ENCODE measurements at regions not wholly inside any gene's neighbourhood (a gene's known extent, or its start where the extent isn't known, plus 50 kb on each side); places are given as distances from the start of the nearest gene placed in this dataset.
"Not testable (repeated sequence)": the region's sequence is repeated elsewhere in the genome, so short reads cannot be mapped to it uniquely, and the experiment has no call there.

DNA sequence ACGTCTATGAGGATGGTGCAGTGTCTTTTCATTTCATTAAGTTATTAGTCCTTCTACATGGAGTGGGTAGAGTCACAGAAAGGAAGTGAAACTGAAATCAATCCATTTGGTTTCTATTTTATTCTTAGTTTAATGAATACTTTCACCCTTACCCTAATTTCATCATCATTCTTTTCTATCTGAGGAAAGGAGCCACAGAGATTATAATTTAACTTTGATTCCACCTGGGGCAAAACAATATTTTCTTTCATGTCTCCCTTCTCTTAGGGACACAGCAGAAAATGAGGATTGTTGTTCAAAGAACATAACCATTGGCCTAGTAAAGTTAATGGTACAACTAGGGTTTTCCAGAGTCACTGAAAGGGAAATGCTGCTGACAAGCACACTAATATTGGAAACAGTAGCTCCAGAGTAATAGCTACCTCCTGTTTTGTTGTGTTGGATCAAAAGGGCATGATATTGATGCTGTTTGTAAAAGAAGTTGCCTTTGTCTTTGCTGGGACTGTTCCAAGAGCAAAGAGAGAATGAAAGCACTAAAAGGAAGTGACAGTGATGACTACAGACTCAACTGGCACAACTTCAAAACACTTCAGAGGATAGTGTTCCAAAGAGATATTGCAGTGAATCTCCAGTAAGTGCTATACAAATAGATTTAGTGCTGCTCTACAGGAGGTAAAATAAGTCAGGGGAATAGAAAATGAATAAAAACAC lies 247.1 kb upstream of the PITX2 start:
- H3K27me3 ChIP-seq (ENCODE audit: control insufficient read depth in 2 of 2, insufficient read depth in 2 of 2, low read length in 2 of 2) = no peaks in the 10 kb centered on the region
- no peak overlapping the region for H3K4me2 ChIP-seq (ENCODE audit: insufficient read depth, low read length)
- H3K9me1 ChIP-seq (ENCODE audit: control insufficient read depth, insufficient read depth, low read length) = no peaks in the 10 kb centered on the region
- FAIRE-seq (no peak), DNase-seq (ENCODE audit: extremely low read depth in 1 of 4, low spot score in 3 of 4) (no peak), ATAC-seq (no peak)
- in situ Hi-C loops (cut with MboI) (no loop called here), intact Hi-C loops (cut with micrococcal nuclease) (no loop called here)
- no peak overlapping the region for H3K4me3 ChIP-seq
- ChIA-PET POLR2A (no interaction called here), CTCF (ENCODE audit: low intra/inter-chr PET ratio) (no interaction called here)
- no TSS peak for BruUV-seq (replicated peaks)
- TF ChIP-seq NR4A1 (CRISPR knock-in tag; IDR thresholded peaks at IDR 0.05) (no peak), NR4A1 (tag; IDR thresholded peaks at IDR 0.05) (no peak), SP2 (IDR thresholded peaks at IDR 0.05; ENCODE audit: extremely low read depth, low read depth, low read length, poor library complexity, severe bottlenecking) (no peak), ZNF644 (tag; IDR thresholded peaks at IDR 0.05; ENCODE audit: low read depth) (no peak), MTF1 (CRISPR knock-in tag; IDR thresholded peaks at IDR 0.05; ENCODE audit: borderline replicate concordance) (no peak), BCL6 (CRISPR knock-in tag; IDR thresholded peaks at IDR 0.05) (no peak), NFRKB (IDR thresholded peaks at IDR 0.05; ENCODE audit: low read depth) (no peak), ZNF57 (CRISPR knock-in tag; IDR thresholded peaks at IDR 0.05) (no peak), SOX6 (IDR thresholded peaks at IDR 0.05) (no peak)
- TF ChIP-seq, protein P1, sequence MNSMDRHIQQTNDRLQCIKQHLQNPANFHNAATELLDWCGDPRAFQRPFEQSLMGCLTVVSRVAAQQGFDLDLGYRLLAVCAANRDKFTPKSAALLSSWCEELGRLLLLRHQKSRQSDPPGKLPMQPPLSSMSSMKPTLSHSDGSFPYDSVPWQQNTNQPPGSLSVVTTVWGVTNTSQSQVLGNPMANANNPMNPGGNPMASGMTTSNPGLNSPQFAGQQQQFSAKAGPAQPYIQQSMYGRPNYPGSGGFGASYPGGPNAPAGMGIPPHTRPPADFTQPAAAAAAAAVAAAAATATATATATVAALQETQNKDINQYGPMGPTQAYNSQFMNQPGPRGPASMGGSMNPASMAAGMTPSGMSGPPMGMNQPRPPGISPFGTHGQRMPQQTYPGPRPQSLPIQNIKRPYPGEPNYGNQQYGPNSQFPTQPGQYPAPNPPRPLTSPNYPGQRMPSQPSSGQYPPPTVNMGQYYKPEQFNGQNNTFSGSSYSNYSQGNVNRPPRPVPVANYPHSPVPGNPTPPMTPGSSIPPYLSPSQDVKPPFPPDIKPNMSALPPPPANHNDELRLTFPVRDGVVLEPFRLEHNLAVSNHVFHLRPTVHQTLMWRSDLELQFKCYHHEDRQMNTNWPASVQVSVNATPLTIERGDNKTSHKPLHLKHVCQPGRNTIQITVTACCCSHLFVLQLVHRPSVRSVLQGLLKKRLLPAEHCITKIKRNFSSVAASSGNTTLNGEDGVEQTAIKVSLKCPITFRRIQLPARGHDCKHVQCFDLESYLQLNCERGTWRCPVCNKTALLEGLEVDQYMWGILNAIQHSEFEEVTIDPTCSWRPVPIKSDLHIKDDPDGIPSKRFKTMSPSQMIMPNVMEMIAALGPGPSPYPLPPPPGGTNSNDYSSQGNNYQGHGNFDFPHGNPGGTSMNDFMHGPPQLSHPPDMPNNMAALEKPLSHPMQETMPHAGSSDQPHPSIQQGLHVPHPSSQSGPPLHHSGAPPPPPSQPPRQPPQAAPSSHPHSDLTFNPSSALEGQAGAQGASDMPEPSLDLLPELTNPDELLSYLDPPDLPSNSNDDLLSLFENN (IDR thresholded peaks at IDR 0.05; ENCODE audit: low read depth in 2 of 2, low read length in 2 of 2) = no peak
- TF ChIP-seq, protein P2, sequence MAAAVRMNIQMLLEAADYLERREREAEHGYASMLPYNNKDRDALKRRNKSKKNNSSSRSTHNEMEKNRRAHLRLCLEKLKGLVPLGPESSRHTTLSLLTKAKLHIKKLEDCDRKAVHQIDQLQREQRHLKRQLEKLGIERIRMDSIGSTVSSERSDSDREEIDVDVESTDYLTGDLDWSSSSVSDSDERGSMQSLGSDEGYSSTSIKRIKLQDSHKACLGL (CRISPR knock-in tag; IDR thresholded peaks at IDR 0.05; ENCODE audit: borderline replicate concordance, poor library complexity, severe bottlenecking) = no peak
- H3K9ac ChIP-seq (ENCODE audit: insufficient read depth in 1 of 2, low read depth in 2 of 2, low read length in 2 of 2) = no peak overlapping the region
- H3K9me3 ChIP-seq (replicated peaks; ENCODE audit: control insufficient read depth, insufficient read depth, low read depth, low read length) = no peaks in the 10 kb centered on the region; the same call in 1 of the 2 replicates
- H3K4me1 ChIP-seq (replicated peaks in 1 of 2; ENCODE audit: control insufficient read depth in 2 of 2, insufficient read depth in 2 of 2, low read length in 2 of 2) = no peaks in the 10 kb centered on the region
- H3K27ac ChIP-seq (ENCODE audit: extremely low read depth, low read depth, low read length) = no peak overlapping the region
- H3K36me3 ChIP-seq (ENCODE audit: control insufficient read depth, insufficient read depth, low read length) = no peaks in the 10 kb centered on the region
- H2AFZ ChIP-seq (ENCODE audit: low read depth, low read length) = no peak overlapping the region
- H4K20me1 ChIP-seq (replicated peaks; ENCODE audit: control insufficient read depth, insufficient read depth, low read length) = no peaks in the 10 kb centered on the region
- H3K79me2 ChIP-seq (ENCODE audit: control insufficient read depth, insufficient read depth, low read length) = no peaks in the 10 kb centered on the region
- 0% methylated on average over 1 of the region's 1 CpG for WGBS (ENCODE audit: insufficient coverage, low coverage, missing lambda C conversion rate)

DNA sequence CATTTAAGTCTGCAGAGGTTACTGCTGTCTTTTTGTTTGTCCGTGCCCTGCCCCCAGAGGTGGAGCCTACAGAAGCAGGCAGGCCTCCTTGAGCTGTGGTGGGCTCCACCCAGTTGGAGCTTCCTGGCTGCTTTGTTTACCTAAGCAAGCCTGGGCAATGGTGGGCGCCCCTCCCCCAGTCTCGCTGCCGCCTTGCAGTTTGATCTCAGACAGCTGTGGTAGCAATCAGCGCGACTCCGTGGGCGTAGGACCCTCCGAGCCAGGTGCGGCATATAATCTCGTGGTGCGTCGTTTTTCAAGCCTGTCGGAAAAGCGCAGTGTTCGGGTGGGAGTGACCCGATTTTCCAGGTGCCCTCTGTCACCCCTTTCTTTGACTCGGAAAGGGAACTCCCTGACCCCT lies 253.3 kb upstream of the PITX2 start:
- ATAC-seq; H3K36me3 ChIP-seq (ENCODE audit: control insufficient read depth, insufficient read depth, low read length); BruUV-seq (replicated peaks); H3K9me1 ChIP-seq (ENCODE audit: control insufficient read depth, insufficient read depth, low read length); H3K4me1 ChIP-seq (replicated peaks in 1 of 2; ENCODE audit: control insufficient read depth in 2 of 2, insufficient read depth in 2 of 2, low read length in 2 of 2); DNase-seq (ENCODE audit: extremely low read depth in 1 of 4, low spot score in 3 of 4); H3K4me3 ChIP-seq; in situ Hi-C loops (cut with MboI); H2AFZ ChIP-seq (ENCODE audit: low read depth, low read length); CTCF ChIA-PET (ENCODE audit: low intra/inter-chr PET ratio); H3K27ac ChIP-seq (ENCODE audit: extremely low read depth, low read depth, low read length); POLR2A ChIA-PET; H3K9ac ChIP-seq (ENCODE audit: insufficient read depth in 1 of 2, low read depth in 2 of 2, low read length in 2 of 2); H4K20me1 ChIP-seq (replicated peaks; ENCODE audit: control insufficient read depth, insufficient read depth, low read length); H3K79me2 ChIP-seq (ENCODE audit: control insufficient read depth, insufficient read depth, low read length); FAIRE-seq; intact Hi-C loops (cut with micrococcal nuclease); H3K27me3 ChIP-seq (ENCODE audit: control insufficient read depth in 2 of 2, insufficient read depth in 2 of 2, low read length in 2 of 2); H3K9me3 ChIP-seq (replicated peaks; ENCODE audit: control insufficient read depth, insufficient read depth, low read depth, low read length); H3K4me2 ChIP-seq (ENCODE audit: insufficient read depth, low read length): not testable (repeated sequence)
- WGBS (ENCODE audit: insufficient coverage, low coverage, missing lambda C conversion rate) = 0% methylated on average over 13 of the region's 18 CpGs
